HepG2 (cell line): ENCODE measurements at regions not wholly inside any gene's neighbourhood (a gene's known extent, or its start where the extent isn't known, plus 50 kb on each side); places are given as distances from the start of the nearest gene placed in this dataset.

ENCODE experiments used
- ATAC-seq: fragments of 200-7000 bp; cut with Tn5 transposase; 3 replicates; pipeline ENCODE4 v1.9.1; 2020; ENCODE audit warnings: mild to moderate bottlenecking, moderate library complexity
- BruUV-seq: library from RNA; stranded (reverse); fragments of 400-500 nt; replicated peaks from 2 replicates; lab custom pipeline; 2021; lab: Mats Ljungman, UMichigan
- CTCF ChIA-PET: fragments of 300-600 bp; formaldehyde crosslinking; extraction: SDS; loops from one replicate; lab custom pipeline; 2021; ENCODE audit warnings: low total read pairs, inconsistent platforms, low intra/inter-chr PET ratio; lab: Yijun Ruan, JAX
- POLR2A ChIA-PET: fragments of 350-600 bp; sonication (Branson Sonifier 250); formaldehyde crosslinking; loops from one replicate; lab custom pipeline; 2020; ENCODE audit warnings: antibody characterized with exemption, inconsistent platforms; lab: Yijun Ruan, JAX
- DNase-seq: peaks from one replicate; pipeline ENCODE4 v3.0.0-alpha.2; 2015; ENCODE audit warnings: low spot score
- FAIRE-seq: peaks from 3 replicates; lab custom pipeline; 2011; peaks lifted over from hg19 to GRCh38; lab: Jason Lieb, UNC
- H2AFZ ChIP-seq: one replicate; pipeline ENCODE4 v1.6.1; 2011; ENCODE audit warnings: low read length, inconsistent platforms
- H3K27ac ChIP-seq: fragments of 300-600 bp; 3 replicates; pipeline ENCODE4 v1.8.0; 2011; ENCODE audit warnings: mixed run types, mild to moderate bottlenecking, mixed read lengths, low read length, inconsistent platforms; ENCODE audit not compliant: insufficient read depth; ENCODE audit errors: extremely low read length
- H3K27me3 ChIP-seq, 2 experiments: fragments of 200-600 bp in 1 of 2; 2 replicates in 1 of 2; 3 replicates in 1 of 2; pipeline versions ENCODE4 v1.6.0 to v1.8.0; 2011; ENCODE audit warnings: low read length in 2 of 2, mild to moderate bottlenecking in 2 of 2, moderate library complexity in 2 of 2, inconsistent platforms in 1 of 2; ENCODE audit not compliant: insufficient read depth in 2 of 2, control insufficient read depth in 1 of 2
- H3K36me3 ChIP-seq, 2 experiments: fragments of 200-600 bp in 1 of 2; replicated peaks in 1 of 2; 2 replicates in 1 of 2; 3 replicates in 1 of 2; pipeline versions ENCODE4 v1.5.1 to v1.8.0; 2011; ENCODE audit warnings: low read length in 2 of 2, inconsistent platforms in 1 of 2; ENCODE audit not compliant: insufficient read depth in 2 of 2, control insufficient read depth in 1 of 2
- H3K4me1 ChIP-seq: 2 replicates; pipeline ENCODE4 v1.5.1; 2012; ENCODE audit warnings: low read length, inconsistent platforms; ENCODE audit not compliant: insufficient read depth
- H3K4me2 ChIP-seq: 2 replicates; pipeline ENCODE4 v1.6.0; 2011; ENCODE audit warnings: low read depth, low read length, inconsistent platforms
- H3K4me3 ChIP-seq, 3 experiments: fragments of 200-600 bp in 1 of 3; sonication (generic), shearing (Covaris generic) in 1 of 3; replicated peaks in 1 of 3; 2 replicates each; pipeline ENCODE4 v1.5.1; 2011 to 2016; ENCODE audit warnings: low read length in 3 of 3, inconsistent platforms in 2 of 3, low read depth in 2 of 3, mild to moderate bottlenecking in 2 of 3, control low read depth in 1 of 3, mixed read lengths in 1 of 3; ENCODE audit not compliant: insufficient read depth in 1 of 3
- H3K79me2 ChIP-seq: one replicate; pipeline ENCODE4 v1.6.1; 2011; ENCODE audit warnings: low read length, inconsistent platforms; ENCODE audit not compliant: insufficient read depth
- H3K9ac ChIP-seq: 2 replicates; pipeline ENCODE4 v1.6.0; 2011; ENCODE audit warnings: mild to moderate bottlenecking, low read depth, low read length, inconsistent platforms; ENCODE audit not compliant: insufficient read depth
- H3K9me3 ChIP-seq: 2 replicates; pipeline ENCODE4 v1.5.1; 2012; ENCODE audit warnings: mild to moderate bottlenecking, low read length
- H4K20me1 ChIP-seq: 2 replicates; pipeline ENCODE4 v1.6.0; 2011; ENCODE audit warnings: inconsistent platforms, mild to moderate bottlenecking, low read length, moderate library complexity; ENCODE audit not compliant: insufficient read depth
- BRCA1 ChIP-seq: sonication (generic); formaldehyde crosslinking; IDR thresholded peaks from 2 replicates; pipeline ENCODE4 v1.4.0; 2020; ENCODE audit warnings: missing genetic modification reagents
- CAMTA2 ChIP-seq: sonication (generic); formaldehyde crosslinking; IDR thresholded peaks from 2 replicates; pipeline ENCODE4 v1.4.0; 2020; ENCODE audit warnings: mild to moderate bottlenecking, missing genetic modification reagents, borderline replicate concordance
- ESRRA ChIP-seq: sonication (generic); formaldehyde crosslinking; IDR thresholded peaks from 2 replicates; pipeline ENCODE4 v1.5.1; 2020; ENCODE audit warnings: mild to moderate bottlenecking, low read depth, missing genetic modification reagents
- HIC2 ChIP-seq: sonication (generic); formaldehyde crosslinking; IDR thresholded peaks from 2 replicates; pipeline ENCODE4 v1.9.0; 2022; ENCODE audit warnings: low read depth, missing genetic modification reagents
- KAT7 ChIP-seq: IDR thresholded peaks from 2 replicates; pipeline ENCODE4 v1.6.1; 2018; ENCODE audit warnings: borderline replicate concordance, missing compliant biosample characterization
- PREB ChIP-seq: sonication (generic); formaldehyde crosslinking; IDR thresholded peaks from 2 replicates; pipeline ENCODE4 v1.4.0; 2020; ENCODE audit warnings: missing genetic modification reagents
- PRMT3 ChIP-seq: sonication (generic); formaldehyde crosslinking; IDR thresholded peaks from 2 replicates; pipeline ENCODE4 v1.8.1; 2022; ENCODE audit warnings: low read depth, mild to moderate bottlenecking, moderate library complexity, missing genetic modification reagents, borderline replicate concordance
- TAF1 ChIP-seq: sonication (generic); formaldehyde crosslinking; IDR thresholded peaks from 2 replicates; pipeline ENCODE4 v1.4.0; 2020; ENCODE audit warnings: missing genetic modification reagents
- TBP ChIP-seq: sonication (generic); formaldehyde crosslinking; IDR thresholded peaks from 2 replicates; pipeline ENCODE4 v1.5.0; 2020; ENCODE audit warnings: missing genetic modification reagents
- TERF1 ChIP-seq: sonication (generic); formaldehyde crosslinking; IDR thresholded peaks from 2 replicates; pipeline ENCODE4 v1.8.0; 2022; ENCODE audit warnings: mild to moderate bottlenecking, missing genetic modification reagents, moderate library complexity
- ZFP36 ChIP-seq: fragments of 150-350 bp; IDR thresholded peaks from 2 replicates; pipeline ENCODE4 v1.6.1; 2018; ENCODE audit warnings: borderline replicate concordance, low read length, low read depth; ENCODE audit not compliant: partially characterized antibody
- WGBS: methylation state at CpG from one replicate; pipeline ENCODE4 v1.1.6; 2017; ENCODE audit warnings: low lambda C conversion rate; 5-methylcytosine and 5-hydroxymethylcytosine counted together
- in situ Hi-C: cut with HindIII; loops from 2 replicates; pipeline ENCODE4 v1.10.0; 2017; ENCODE audit warnings: low pct_unique_long_range_greater_than_20kb; ENCODE audit not compliant: extremely low pct_ligation_motif_present
- intact Hi-C: fragments of 100-400 bp; cut with micrococcal nuclease; formaldehyde crosslinking; loops from one replicate; pipeline ENCODE4 v1.10.0; 2022; ENCODE audit not compliant: unreplicated experiment

- TF ChIP-seq HIC2 (no peak), ZFP36 (no peak), PRMT3 (CRISPR knock-in tag) (no peak), BRCA1 (CRISPR knock-in tag) (no peak), ESRRA (CRISPR knock-in tag) (no peak)
- TF ChIP-seq, all 625 proteins: peak for 0
These were observed 320.4 kb downstream of the ASXL3 start (continued) for GRCh38 chr18:33898427-33898826.

GRCh38 chr18:33878213-33878612 is 300.2 kb downstream of the ASXL3 start:
- CTCF ChIA-PET = no interaction called here
- FAIRE-seq (no peak), ATAC-seq (no peak), DNase-seq (no peak)
- H3K9ac ChIP-seq = no peak overlapping the region
- no TSS peak for BruUV-seq
- no peak overlapping the region for H3K4me3 ChIP-seq
- intact Hi-C loops (no loop called here), in situ Hi-C loops (no loop called here)
- H3K4me1 ChIP-seq = no peaks in the 10 kb centered on the region
- no peaks in the 10 kb centered on the region for H3K79me2 ChIP-seq
- H3K27me3 ChIP-seq = no peaks in the 10 kb centered on the region
- no peak overlapping the region for H3K27ac ChIP-seq
- peaks cover 55% of the 10 kb centered on the region for H3K9me3 ChIP-seq
- no peaks in the 10 kb centered on the region for H3K36me3 ChIP-seq
- TF ChIP-seq PREB (CRISPR knock-in tag) = no peak
- TF ChIP-seq CAMTA2 (CRISPR knock-in tag) = no peak
- TF ChIP-seq TERF1 = no peak
- no peak for TF ChIP-seq TAF1 (CRISPR knock-in tag)
- no peak for TF ChIP-seq TBP (CRISPR knock-in tag)
- no peak for TF ChIP-seq KAT7 (CRISPR knock-in tag)
- WGBS = 24% methylated on average over 1 of the region's 1 CpG
- POLR2A ChIA-PET = no interaction called here
- no peaks in the 10 kb centered on the region for H4K20me1 ChIP-seq
- H3K4me2 ChIP-seq = no peak overlapping the region
- no peak overlapping the region for H2AFZ ChIP-seq
